ACHN (cell line): ENCODE measurements at regions not wholly inside any gene's neighbourhood (a gene's known extent, or its start where the extent isn't known, plus 50 kb on each side); places are given as distances from the start of the nearest gene placed in this dataset.

ENCODE experiments used
- DNase-seq: peaks from one replicate; pipeline ENCODE4 v3.0.0-alpha.2; 2015
- in situ Hi-C: cut with HindIII; loops from 2 replicates; pipeline ENCODE4 v1.10.0; 2017; ENCODE audit warnings: low sequenced_read_pairs, low pct_ligation_motif_present, low pct_unique_long_range_greater_than_20kb

GRCh38 chr9:97747201-97747965 is 50.2 kb upstream of the XPA start:
- DNase-seq: peak; percentile 10
- in situ Hi-C loops: no loop called here

GRCh38 chr9:97748525-97748924 is 51.4 kb upstream of the XPA start:
- in situ Hi-C loops: no loop called here
- DNase-seq: no peak

GRCh38 chr9:97749928-97750327 is 52.8 kb upstream of the XPA start:
- in situ Hi-C loops: no loop called here

GRCh38 chr9:97751531-97751930 is 54.4 kb upstream of the XPA start:
- in situ Hi-C loops: no loop called here

More at GRCh38 chr9:97749928-97750327, 52.8 kb upstream of the XPA start:
- no peak for DNase-seq

GRCh38 chr9:97752274-97752673 is 55.1 kb upstream of the XPA start:
- in situ Hi-C loops: no loop called here
- no peak for DNase-seq

More at GRCh38 chr9:97751531-97751930, 54.4 kb upstream of the XPA start:
- no peak for DNase-seq

- no peak for DNase-seq
- in situ Hi-C loops: no loop called here
These were observed 56.2 kb upstream of the XPA start for GRCh38 chr9:97753364-97753763.

- DNase-seq: no peak
- in situ Hi-C loops: no loop called here
These were observed 56.8 kb upstream of the XPA start for GRCh38 chr9:97753975-97754374.

- DNase-seq: no peak
These were observed 58.6 kb upstream of the XPA start for GRCh38 chr9:97755618-97756267.

GRCh38 chr9:97756991-97757390 is 59.9 kb upstream of the XPA start:
- no peak for DNase-seq
- in situ Hi-C loops: no loop called here

More at GRCh38 chr9:97755618-97756267, 58.6 kb upstream of the XPA start:
- in situ Hi-C loops: no loop called here

- in situ Hi-C loops: no loop called here
- no peak for DNase-seq
These were observed 61.3 kb upstream of the XPA start for GRCh38 chr9:97758334-97758916.

GRCh38 chr9:97759581-97760288 is 62.6 kb upstream of the XPA start:
- in situ Hi-C loops: no loop called here
- DNase-seq: no peak

- in situ Hi-C loops: no loop called here
These were observed 64.0 kb upstream of the XPA start for GRCh38 chr9:97761056-97761598.

GRCh38 chr9:97761879-97762278 is 64.7 kb upstream of the XPA start:
- in situ Hi-C loops: no loop called here
- no peak for DNase-seq

More at GRCh38 chr9:97761056-97761598, 64.0 kb upstream of the XPA start:
- DNase-seq: no peak

GRCh38 chr9:97763874-97764273 is 66.7 kb upstream of the XPA start:
- DNase-seq: no peak
- in situ Hi-C loops: no loop called here

GRCh38 chr9:97766092-97766491 is 69.0 kb upstream of the XPA start:
- DNase-seq: no peak
- in situ Hi-C loops: no loop called here

- in situ Hi-C loops: no loop called here
- no peak for DNase-seq
These were observed 69.5 kb upstream of the XPA start for GRCh38 chr9:97766610-97767009.

- in situ Hi-C loops: no loop called here
These were observed 70.8 kb upstream of the XPA start for GRCh38 chr9:97767891-97768290.

GRCh38 chr9:97768746-97769145 is 71.6 kb upstream of the XPA start:
- in situ Hi-C loops: no loop called here
- DNase-seq: no peak

More at GRCh38 chr9:97767891-97768290, 70.8 kb upstream of the XPA start:
- DNase-seq: no peak

GRCh38 chr9:97769208-97769607 is 72.1 kb upstream of the XPA start:
- in situ Hi-C loops: no loop called here
- DNase-seq: no peak
